GM13977 (cell line): ENCODE measurements at regions not wholly inside any gene's neighbourhood (a gene's known extent, or its start where the extent isn't known, plus 50 kb on each side); places are given as distances from the start of the nearest gene placed in this dataset.

ENCODE experiments used
- DNase-seq: peaks from one replicate; pipeline ENCODE4 v3.0.0; 2012; ENCODE audit warnings: low spot score
- in situ Hi-C: fragments of 300-500 bp; cut with MboI; formaldehyde crosslinking; loops from one replicate; pipeline ENCODE4 v1.12.0; 2022; ENCODE audit warnings: low sequenced_read_pairs, low pct_unique_long_range_greater_than_20kb, mixed read lengths, inconsistent platforms; ENCODE audit not compliant: unreplicated experiment
- TF ChIP-seq, protein P1 (sequence below): IDR thresholded peaks from 2 replicates; pipeline ENCODE4 v1.5.1; 2012; ENCODE audit warnings: mild to moderate bottlenecking, control low read depth; ENCODE audit not compliant: insufficient read depth; ENCODE audit errors: extremely low read depth, missing control alignments

DNA sequence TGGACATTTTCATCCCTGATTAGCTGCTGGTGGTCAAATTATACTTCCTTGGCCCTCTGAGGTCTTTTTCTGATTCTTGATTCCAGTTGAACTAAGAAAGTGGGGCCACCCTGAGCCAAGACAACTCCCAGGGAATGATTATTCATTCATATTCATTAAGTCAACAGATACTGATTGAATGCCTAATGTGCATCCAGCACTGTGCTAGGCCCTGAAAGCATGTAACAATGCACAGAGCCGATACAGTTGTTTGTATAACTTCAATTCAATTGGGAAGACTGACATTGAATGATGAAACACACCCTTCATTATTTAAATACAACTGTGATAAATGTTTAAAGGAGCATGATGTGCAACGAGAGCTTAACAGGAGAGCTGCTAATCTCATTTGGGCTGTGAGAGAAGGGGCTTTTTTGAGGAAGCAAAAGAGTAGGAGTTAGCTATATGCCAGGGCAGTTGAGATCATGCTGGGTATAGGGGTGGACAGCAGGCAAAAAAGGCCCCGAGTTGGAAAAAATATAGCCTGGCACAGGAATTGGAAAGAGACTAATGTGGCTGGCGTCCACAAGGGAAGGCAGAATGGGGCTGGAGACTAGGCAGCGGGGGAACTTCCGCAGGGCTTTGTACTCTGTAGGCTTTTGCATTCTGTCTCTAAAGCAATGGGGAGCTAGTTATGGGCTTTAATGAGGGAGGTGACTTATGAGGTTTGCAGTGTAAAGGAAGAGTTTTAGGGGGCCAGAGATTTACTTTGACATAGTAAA is 57.2 kb upstream of the ACVR1 start:
- TF ChIP-seq, protein P1, sequence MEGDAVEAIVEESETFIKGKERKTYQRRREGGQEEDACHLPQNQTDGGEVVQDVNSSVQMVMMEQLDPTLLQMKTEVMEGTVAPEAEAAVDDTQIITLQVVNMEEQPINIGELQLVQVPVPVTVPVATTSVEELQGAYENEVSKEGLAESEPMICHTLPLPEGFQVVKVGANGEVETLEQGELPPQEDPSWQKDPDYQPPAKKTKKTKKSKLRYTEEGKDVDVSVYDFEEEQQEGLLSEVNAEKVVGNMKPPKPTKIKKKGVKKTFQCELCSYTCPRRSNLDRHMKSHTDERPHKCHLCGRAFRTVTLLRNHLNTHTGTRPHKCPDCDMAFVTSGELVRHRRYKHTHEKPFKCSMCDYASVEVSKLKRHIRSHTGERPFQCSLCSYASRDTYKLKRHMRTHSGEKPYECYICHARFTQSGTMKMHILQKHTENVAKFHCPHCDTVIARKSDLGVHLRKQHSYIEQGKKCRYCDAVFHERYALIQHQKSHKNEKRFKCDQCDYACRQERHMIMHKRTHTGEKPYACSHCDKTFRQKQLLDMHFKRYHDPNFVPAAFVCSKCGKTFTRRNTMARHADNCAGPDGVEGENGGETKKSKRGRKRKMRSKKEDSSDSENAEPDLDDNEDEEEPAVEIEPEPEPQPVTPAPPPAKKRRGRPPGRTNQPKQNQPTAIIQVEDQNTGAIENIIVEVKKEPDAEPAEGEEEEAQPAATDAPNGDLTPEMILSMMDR, result no peak
- in situ Hi-C loops, result no loop called here

DNA sequence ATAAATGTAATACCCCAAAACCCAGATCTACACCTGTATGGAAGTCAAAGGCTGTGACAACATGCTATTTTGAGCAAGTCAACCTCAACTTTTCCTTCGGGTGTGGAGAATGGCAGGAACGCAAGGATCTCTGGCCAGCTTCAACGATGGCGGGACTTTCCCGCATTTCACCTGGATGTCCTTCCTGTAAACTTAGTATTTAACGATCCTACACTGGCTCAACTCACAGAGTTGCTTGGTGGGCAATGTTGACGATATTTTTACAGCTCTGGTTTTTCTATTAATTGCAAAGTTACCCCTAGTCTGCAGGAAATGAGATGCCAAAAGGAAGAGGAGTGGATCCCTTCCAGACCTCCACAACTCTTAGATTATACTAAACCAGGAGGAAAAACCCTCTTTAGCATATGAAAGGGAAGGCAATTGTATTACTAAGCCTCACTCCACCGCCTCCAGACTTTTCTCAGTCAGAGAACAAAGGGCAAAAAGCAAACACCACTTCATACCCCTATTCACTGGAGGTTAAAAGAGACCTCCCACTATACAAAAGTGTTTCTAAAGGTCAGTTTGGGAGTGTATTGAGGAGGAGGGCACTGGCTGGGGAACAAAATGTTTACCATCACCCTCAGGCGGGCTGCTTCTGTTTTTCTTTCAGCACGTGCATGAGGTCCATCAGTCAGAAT is 56.5 kb upstream of the ACVR1 start:
- in situ Hi-C loops, result no loop called here
- DNase-seq, result no peak
- TF ChIP-seq, protein P1, result no peak

More for the DNA sequence above, 57.2 kb upstream of the ACVR1 start:
- no peak for DNase-seq

DNA sequence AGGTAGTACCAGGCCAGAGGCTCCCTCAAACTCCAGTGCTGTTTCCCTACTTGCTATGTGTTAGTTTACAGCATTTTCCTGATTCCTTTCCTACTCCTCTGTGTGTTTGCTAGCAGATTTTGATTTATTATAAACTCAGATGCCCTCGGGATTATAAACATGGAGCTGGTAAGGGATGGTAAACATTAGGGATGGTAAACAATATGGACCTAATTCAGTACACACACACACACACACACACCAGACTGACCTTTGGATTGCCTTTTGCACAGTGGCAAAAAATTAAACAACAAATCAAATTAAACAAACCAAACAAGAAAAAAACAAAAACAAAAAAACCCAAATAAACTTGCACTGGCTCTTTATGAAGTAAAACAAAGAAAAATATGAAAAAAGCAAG is 55.4 kb upstream of the ACVR1 start:
- in situ Hi-C loops, result no loop called here
- TF ChIP-seq, protein P1, result no peak
- no peak for DNase-seq

DNA sequence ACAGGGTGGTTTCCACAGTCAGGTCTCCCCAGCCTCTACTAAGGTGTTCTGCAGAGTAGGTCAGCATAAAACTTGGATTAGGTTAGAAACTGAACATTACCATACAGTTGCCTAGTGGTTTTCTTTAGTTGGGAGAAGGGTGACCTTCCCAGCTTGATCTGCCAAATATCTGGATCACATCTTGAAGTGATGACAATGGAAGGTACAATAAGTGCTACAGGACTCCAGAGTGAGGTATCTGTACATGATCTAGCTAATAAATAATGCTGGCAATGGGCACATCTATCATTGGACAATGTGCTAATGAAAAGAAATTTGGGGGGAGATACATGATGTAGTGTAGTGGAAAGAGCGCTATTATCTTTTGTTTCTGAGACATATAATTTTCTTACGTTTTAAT is 54.6 kb upstream of the ACVR1 start:
- in situ Hi-C loops, result no loop called here
- TF ChIP-seq, protein P1, result no peak
- no peak for DNase-seq

DNA sequence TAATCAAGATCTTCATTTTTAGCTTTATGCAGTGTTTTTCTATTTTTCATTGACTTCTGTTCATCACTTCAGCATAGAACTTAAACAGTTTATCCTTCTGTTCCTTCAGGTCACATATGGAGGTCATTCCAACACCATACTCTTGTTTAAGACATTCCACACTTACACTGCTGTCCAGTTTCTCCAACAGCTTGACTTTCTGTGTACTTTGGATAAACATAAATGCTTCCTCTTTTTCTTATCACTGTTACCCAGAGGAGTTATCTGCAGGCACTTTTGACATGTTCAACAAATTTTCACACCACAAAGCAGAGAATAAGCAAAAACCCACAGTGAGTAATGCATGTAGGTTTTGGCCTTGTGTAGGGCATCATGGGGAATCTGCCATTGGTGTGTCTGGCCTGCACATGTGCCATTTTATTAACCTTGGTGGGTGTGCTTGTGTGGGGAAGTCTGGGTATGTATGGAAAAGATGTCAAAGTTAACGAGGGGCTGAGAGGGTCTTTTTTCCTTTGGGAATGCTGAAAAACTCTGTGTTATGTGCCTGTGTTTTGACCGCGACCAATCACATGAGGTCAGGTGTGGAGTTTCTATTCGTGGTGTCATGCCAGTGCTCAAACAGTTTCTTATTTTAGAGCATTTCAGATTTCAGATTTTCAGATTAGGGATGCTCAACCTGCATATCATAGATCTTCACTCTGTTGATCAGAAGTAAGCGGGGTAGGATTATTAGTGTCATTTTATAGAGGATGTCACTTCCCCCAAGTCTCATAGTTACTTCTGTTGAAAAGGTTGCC is 53.9 kb upstream of the ACVR1 start:
- in situ Hi-C loops, result no loop called here

DNA sequence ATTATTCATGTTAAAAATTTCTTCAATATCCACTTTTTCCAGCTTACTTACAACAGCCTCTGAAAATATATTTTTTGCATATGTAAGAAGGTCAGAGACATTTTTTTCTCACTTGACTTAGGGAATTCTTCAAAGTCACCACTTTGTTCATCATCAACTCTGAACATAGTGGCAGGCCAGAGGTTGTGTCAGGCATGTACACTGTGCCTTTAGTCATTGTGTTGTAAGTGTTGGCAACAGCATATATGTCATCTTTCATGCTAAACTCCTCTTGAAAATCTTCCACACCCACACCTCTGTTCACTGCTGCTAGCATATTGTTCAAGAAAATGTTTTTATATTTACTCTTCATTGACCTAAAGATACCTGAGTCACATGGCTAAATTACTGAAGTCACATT is 52.2 kb upstream of the ACVR1 start:
- in situ Hi-C loops, result no loop called here
- DNase-seq, result no peak

More for the DNA sequence above, 53.9 kb upstream of the ACVR1 start:
- TF ChIP-seq, protein P1, result no peak
- DNase-seq, result no peak

More for the DNA sequence above, 52.2 kb upstream of the ACVR1 start:
- TF ChIP-seq, protein P1, result no peak
